ENCODE measurements at regions not wholly inside any gene's neighbourhood (a gene's known extent, or its start where the extent isn't known, plus 50 kb on each side); places are given as distances from the start of the nearest gene placed in this dataset.

GRCh38 chr5:173720286-173720952 is 104.0 kb upstream of the BOD1 start:
- TF ChIP-seq POLR2A (IDR thresholded peaks at IDR 0.05) (no peak), CTCF (IDR thresholded peaks at IDR 0.05) (no peak)
